ENCODE measurements at regions not wholly inside any gene's neighbourhood (a gene's known extent, or its start where the extent isn't known, plus 50 kb on each side); places are given as distances from the start of the nearest gene placed in this dataset.

- peak in 2 of 3 experiments; percentile 37 to 47 for TF ChIP-seq CTCF (optimal IDR thresholded peaks at IDR 0.05 in 1 of 3, IDR thresholded peaks at IDR 0.05 in 1 of 3, conservative IDR thresholded peaks at IDR 0.05 in 1 of 3; ENCODE audit: extremely low read depth in 1 of 3, insufficient read depth in 2 of 3, low read length in 3 of 3)
- no peak for TF ChIP-seq EZH2 (IDR thresholded peaks at IDR 0.05; ENCODE audit: low read length)
Observed at GRCh38 chrX:115892787-115893671, 277.5 kb upstream of the AGTR2 start.
